GM12878 (cell line): ENCODE measurements at regions not wholly inside any gene's neighbourhood (a gene's known extent, or its start where the extent isn't known, plus 50 kb on each side); places are given as distances from the start of the nearest gene placed in this dataset.

ENCODE experiments used
- ATAC-seq: fragments of 200-7000 bp; cut with Tn5 transposase; 3 replicates; pipeline ENCODE4 v1.9.1; 2020; ENCODE audit warnings: mild to moderate bottlenecking, moderate library complexity
- BruUV-seq: library from RNA; stranded (reverse); fragments of 400-500 nt; replicated peaks from 2 replicates; lab custom pipeline; 2021; lab: Mats Ljungman, UMichigan
- CTCF ChIA-PET: fragments of 300-600 bp; sonication (Branson Sonifier 250); formaldehyde crosslinking; extraction: SDS; loops from one replicate; lab custom pipeline; 2021; ENCODE audit warnings: inconsistent platforms; lab: Yijun Ruan, JAX
- POLR2A ChIA-PET: fragments of 350-600 bp; formaldehyde crosslinking; extraction: SDS; loops from one replicate; lab custom pipeline; 2021; ENCODE audit warnings: inconsistent platforms; lab: Charles Lee
- RAD21 ChIA-PET: fragments of 300-600 bp; sonication (Branson Sonifier 250); formaldehyde crosslinking; loops from one replicate; lab custom pipeline; 2023; ENCODE audit warnings: antibody characterized with exemption; ENCODE audit not compliant: unreplicated experiment; lab: Charles Lee
- SMC1A ChIA-PET: fragments of 300-600 bp; sonication (Branson Sonifier 250); formaldehyde crosslinking; loops from one replicate; lab custom pipeline; 2023; ENCODE audit not compliant: unreplicated experiment, uncharacterized antibody; lab: Charles Lee
- DNase-seq: peaks from one replicate; pipeline ENCODE4 v3.0.0-alpha.2; 2011; ENCODE audit warnings: low read depth, low spot score
- FAIRE-seq: peaks from 3 replicates; lab custom pipeline; 2011; peaks lifted over from hg19 to GRCh38; lab: Jason Lieb, UNC
- H2AFZ ChIP-seq: 2 replicates; pipeline ENCODE4 v1.6.0; 2011; ENCODE audit warnings: low read depth, low read length, control low read depth; ENCODE audit not compliant: control insufficient read depth
- H3K27ac ChIP-seq: 2 replicates; pipeline ENCODE4 v1.5.1; 2011; ENCODE audit warnings: control low read depth; ENCODE audit not compliant: control insufficient read depth, insufficient read depth
- H3K27me3 ChIP-seq, 2 experiments: replicated peaks in 1 of 2; 2 replicates each; pipeline versions ENCODE4 v1.6.0 to v1.6.1; 2011; ENCODE audit warnings: low read length in 1 of 2; ENCODE audit not compliant: control insufficient read depth in 2 of 2, insufficient read depth in 2 of 2
- H3K36me3 ChIP-seq, 2 experiments: 2 replicates each; pipeline ENCODE4 v1.5.1; 2011; ENCODE audit warnings: low read length in 1 of 2; ENCODE audit not compliant: control insufficient read depth in 2 of 2, insufficient read depth in 2 of 2
- H3K4me1 ChIP-seq: 2 replicates; pipeline ENCODE4 v1.6.1; 2011; ENCODE audit warnings: mild to moderate bottlenecking, low read length, moderate library complexity, mixed read lengths; ENCODE audit not compliant: control insufficient read depth, insufficient read depth
- H3K4me2 ChIP-seq: 2 replicates; pipeline ENCODE4 v1.6.0; 2011; ENCODE audit warnings: control low read depth; ENCODE audit not compliant: control insufficient read depth, insufficient read depth
- H3K4me3 ChIP-seq: fragments of 200-600 bp; sonication (generic); 2 replicates; pipeline ENCODE4 v1.5.1; 2016
- H3K79me2 ChIP-seq: 2 replicates; pipeline ENCODE4 v1.6.0; 2011; ENCODE audit warnings: low read length; ENCODE audit not compliant: control insufficient read depth, insufficient read depth
- H3K9ac ChIP-seq: 2 replicates; pipeline ENCODE4 v1.8.0; 2011; ENCODE audit warnings: low read length, control low read depth, mixed read lengths; ENCODE audit not compliant: control insufficient read depth, insufficient read depth
- H3K9me3 ChIP-seq: replicated peaks from 3 replicates; pipeline ENCODE4 v1.5.1; 2011; ENCODE audit warnings: mild to moderate bottlenecking, low read length; ENCODE audit not compliant: control insufficient read depth, insufficient read depth
- H4K20me1 ChIP-seq: 2 replicates; pipeline ENCODE4 v1.6.0; 2011; ENCODE audit not compliant: control insufficient read depth, insufficient read depth
- CHD4 ChIP-seq: fragments of 200-600 bp; sonication (generic); IDR thresholded peaks from 2 replicates; pipeline ENCODE4 v1.6.1; 2016; ENCODE audit warnings: mild to moderate bottlenecking
- HDAC2 ChIP-seq: fragments of 200-600 bp; sonication (generic); IDR thresholded peaks from 2 replicates; pipeline ENCODE4 v1.6.1; 2017
- MYB ChIP-seq: fragments of 150-350 bp; IDR thresholded peaks from 2 replicates; pipeline ENCODE4 v1.6.1; 2014; ENCODE audit warnings: mild to moderate bottlenecking, low read depth, low read length, borderline replicate concordance
- POLR2AphosphoS5 ChIP-seq: IDR thresholded peaks from 2 replicates; pipeline ENCODE4 v1.6.1; 2011; ENCODE audit warnings: mild to moderate bottlenecking, low read length, inconsistent platforms
- SMARCA5 ChIP-seq: fragments of 450-650 bp; IDR thresholded peaks from 2 replicates; pipeline ENCODE4 v1.6.1; 2017; ENCODE audit warnings: mild to moderate bottlenecking
- STAT1 ChIP-seq: fragments of 450-650 bp; conservative IDR thresholded peaks from 2 replicates; pipeline ENCODE4 v1.6.1; 2014; ENCODE audit warnings: antibody characterized with exemption, mild to moderate bottlenecking
- TCF7 ChIP-seq: IDR thresholded peaks from 2 replicates; pipeline ENCODE4 v1.6.1; 2014; ENCODE audit warnings: antibody characterized with exemption, borderline replicate concordance
- YBX1 ChIP-seq: fragments of 450-650 bp; IDR thresholded peaks from 2 replicates; pipeline ENCODE4 v1.6.1; 2016; ENCODE audit warnings: antibody characterized with exemption
- ZNF207 ChIP-seq: fragments of 450-650 bp; IDR thresholded peaks from 2 replicates; pipeline ENCODE4 v1.6.1; 2014; ENCODE audit warnings: antibody characterized with exemption, mild to moderate bottlenecking, borderline replicate concordance
- ZSCAN29 ChIP-seq: fragments of 450-650 bp; IDR thresholded peaks from 2 replicates; pipeline ENCODE4 v1.6.1; 2017; ENCODE audit warnings: mild to moderate bottlenecking, moderate library complexity
- WGBS: methylation state at CpG from one replicate; pipeline ENCODE4 v1.1.6; 2016; ENCODE audit warnings: low lambda C conversion rate; ENCODE audit not compliant: insufficient replicate concordance, insufficient coverage; ENCODE audit errors: missing lambda C conversion rate; 5-methylcytosine and 5-hydroxymethylcytosine counted together
- in situ Hi-C: fragments of 300-500 bp; cut with MboI; formaldehyde crosslinking; loops from 9 replicates; pipeline ENCODE4 v1.14.3; 2018; ENCODE audit warnings: mixed read lengths
- intact Hi-C: fragments of 100-400 bp; cut with micrococcal nuclease; formaldehyde crosslinking; loops from one replicate; pipeline ENCODE4 v1.14.2; 2022; ENCODE audit not compliant: unreplicated experiment
- TF ChIP-seq, protein P1 (sequence below): IDR thresholded peaks from 2 replicates; pipeline ENCODE4 v1.6.1; 2011; ENCODE audit warnings: mild to moderate bottlenecking, low read depth, low read length, moderate library complexity; ENCODE audit not compliant: insufficient replicate concordance
- TF ChIP-seq, protein P2 (sequence below): fragments of 450-650 bp; conservative IDR thresholded peaks from 2 replicates; pipeline ENCODE4 v1.6.1; 2017; ENCODE audit warnings: mild to moderate bottlenecking, moderate library complexity
- TF ChIP-seq, protein P3 (sequence below): IDR thresholded peaks from 2 replicates; pipeline ENCODE4 v1.6.1; 2011; ENCODE audit warnings: borderline replicate concordance, low read depth, mild to moderate bottlenecking, moderate library complexity, mixed read lengths, low read length; ENCODE audit not compliant: insufficient read depth; ENCODE audit errors: extremely low read length

DNA sequence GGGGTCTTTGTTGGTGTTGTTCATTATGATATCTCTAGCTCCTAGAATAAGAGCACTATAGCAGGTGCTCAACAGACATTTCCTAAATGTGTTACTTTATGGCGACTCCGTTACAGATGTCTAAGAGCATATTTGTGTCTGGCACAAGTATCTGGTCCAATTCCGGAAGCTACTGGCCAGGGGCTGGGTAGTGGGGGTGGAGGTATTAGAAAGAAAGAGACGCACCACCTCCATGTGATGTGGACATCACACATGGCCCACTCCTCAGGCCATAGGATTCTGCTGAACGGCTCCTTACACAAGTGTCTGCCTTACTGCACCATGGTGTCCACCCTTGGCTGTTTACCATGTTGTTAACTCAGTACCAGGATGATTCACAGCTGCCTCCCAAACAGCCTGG, 296.8 kb upstream of the MKI67 start:
- BruUV-seq = no TSS peak

More for the DNA sequence above, 296.8 kb upstream of the MKI67 start:
- Histone ChIP-seq H3K36me3 (no peaks in the 10 kb centered on the region), H3K9ac (no peak overlapping the region), H3K4me3 (no peak overlapping the region), H3K9me3 (no peaks in the 10 kb centered on the region), H3K4me1 (no peaks in the 10 kb centered on the region), H4K20me1 (no peaks in the 10 kb centered on the region), H3K27me3 (no peaks in the 10 kb centered on the region), H3K4me2 (no peak overlapping the region), H2AFZ (no peak overlapping the region), H3K79me2 (no peaks in the 10 kb centered on the region), H3K27ac (no peak overlapping the region)
- intact Hi-C loops (no loop called here), in situ Hi-C loops (no loop called here)
- ChIA-PET SMC1A (no interaction called here), POLR2A (no interaction called here), CTCF (no interaction called here), RAD21 (no interaction called here)
- no peak for DNase-seq
- WGBS = 38% methylated on average over 5 of the region's 5 CpGs
- TF ChIP-seq ZSCAN29 = no peak
- TF ChIP-seq SMARCA5 = no peak
- TF ChIP-seq, protein P1, sequence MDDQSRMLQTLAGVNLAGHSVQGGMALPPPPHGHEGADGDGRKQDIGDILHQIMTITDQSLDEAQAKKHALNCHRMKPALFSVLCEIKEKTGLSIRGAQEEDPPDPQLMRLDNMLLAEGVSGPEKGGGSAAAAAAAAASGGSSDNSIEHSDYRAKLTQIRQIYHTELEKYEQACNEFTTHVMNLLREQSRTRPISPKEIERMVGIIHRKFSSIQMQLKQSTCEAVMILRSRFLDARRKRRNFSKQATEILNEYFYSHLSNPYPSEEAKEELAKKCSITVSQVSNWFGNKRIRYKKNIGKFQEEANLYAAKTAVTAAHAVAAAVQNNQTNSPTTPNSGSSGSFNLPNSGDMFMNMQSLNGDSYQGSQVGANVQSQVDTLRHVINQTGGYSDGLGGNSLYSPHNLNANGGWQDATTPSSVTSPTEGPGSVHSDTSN = no peak
- no peak for TF ChIP-seq CHD4
- TF ChIP-seq POLR2AphosphoS5 = no peak
- TF ChIP-seq TCF7 = no peak
- no peak for TF ChIP-seq ZNF207
- TF ChIP-seq MYB = no peak
- no peak for TF ChIP-seq HDAC2
- TF ChIP-seq, protein P2, sequence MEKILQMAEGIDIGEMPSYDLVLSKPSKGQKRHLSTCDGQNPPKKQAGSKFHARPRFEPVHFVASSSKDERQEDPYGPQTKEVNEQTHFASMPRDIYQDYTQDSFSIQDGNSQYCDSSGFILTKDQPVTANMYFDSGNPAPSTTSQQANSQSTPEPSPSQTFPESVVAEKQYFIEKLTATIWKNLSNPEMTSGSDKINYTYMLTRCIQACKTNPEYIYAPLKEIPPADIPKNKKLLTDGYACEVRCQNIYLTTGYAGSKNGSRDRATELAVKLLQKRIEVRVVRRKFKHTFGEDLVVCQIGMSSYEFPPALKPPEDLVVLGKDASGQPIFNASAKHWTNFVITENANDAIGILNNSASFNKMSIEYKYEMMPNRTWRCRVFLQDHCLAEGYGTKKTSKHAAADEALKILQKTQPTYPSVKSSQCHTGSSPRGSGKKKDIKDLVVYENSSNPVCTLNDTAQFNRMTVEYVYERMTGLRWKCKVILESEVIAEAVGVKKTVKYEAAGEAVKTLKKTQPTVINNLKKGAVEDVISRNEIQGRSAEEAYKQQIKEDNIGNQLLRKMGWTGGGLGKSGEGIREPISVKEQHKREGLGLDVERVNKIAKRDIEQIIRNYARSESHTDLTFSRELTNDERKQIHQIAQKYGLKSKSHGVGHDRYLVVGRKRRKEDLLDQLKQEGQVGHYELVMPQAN = no peak
- no peak for TF ChIP-seq YBX1
- TF ChIP-seq STAT1 = no peak
- TF ChIP-seq, protein P3, sequence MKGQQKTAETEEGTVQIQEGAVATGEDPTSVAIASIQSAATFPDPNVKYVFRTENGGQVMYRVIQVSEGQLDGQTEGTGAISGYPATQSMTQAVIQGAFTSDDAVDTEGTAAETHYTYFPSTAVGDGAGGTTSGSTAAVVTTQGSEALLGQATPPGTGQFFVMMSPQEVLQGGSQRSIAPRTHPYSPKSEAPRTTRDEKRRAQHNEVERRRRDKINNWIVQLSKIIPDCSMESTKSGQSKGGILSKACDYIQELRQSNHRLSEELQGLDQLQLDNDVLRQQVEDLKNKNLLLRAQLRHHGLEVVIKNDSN = no peak
- no peak for FAIRE-seq
- no peak for ATAC-seq
